Activated T-helper 1 cell treated with anti-CD3 and anti-CD28 coated beads, Interleukin-2, amount 50 U/mL, for 16 hours (primary cell): ENCODE measurements at regions not wholly inside any gene's neighbourhood (a gene's known extent, or its start where the extent isn't known, plus 50 kb on each side); places are given as distances from the start of the nearest gene placed in this dataset.

Experiments
- DNase-seq, 2 donors: peaks; one replicate each; pipeline ENCODE4 v3.0.0-alpha.2; 2020; ENCODE audit warnings: low read depth in 1 of 2, low spot score in 1 of 2

GRCh38 chr14:65222440-65222858, 120.1 kb upstream of the MAX start:
- DNase-seq, result peak in 1 of 2 donors; percentile 17

GRCh38 chr14:65223636-65224035, 121.3 kb upstream of the MAX start:
- DNase-seq, result no peak

- no peak for DNase-seq
These were observed 122.5 kb upstream of the MAX start for GRCh38 chr14:65224799-65225198.

GRCh38 chr14:65225299-65226159, 123.2 kb upstream of the MAX start:
- DNase-seq, result no peak

- DNase-seq, result no peak
These were observed 124.7 kb upstream of the MAX start for GRCh38 chr14:65226824-65227604.

GRCh38 chr14:65228436-65228835, 126.1 kb upstream of the MAX start:
- DNase-seq, result no peak

- DNase-seq, result no peak
These were observed 126.8 kb upstream of the MAX start for GRCh38 chr14:65228956-65229747.

GRCh38 chr14:65229748-65230728, 127.7 kb upstream of the MAX start:
- no peak for DNase-seq

- DNase-seq, result no peak
These were observed 129.1 kb upstream of the MAX start for GRCh38 chr14:65231286-65231980.

GRCh38 chr14:65234752-65235361, 132.5 kb upstream of the MAX start:
- DNase-seq, result no peak

GRCh38 chr14:65237023-65237814, 134.9 kb upstream of the MAX start:
- no peak for DNase-seq

- DNase-seq, result no peak
These were observed 135.6 kb upstream of the MAX start for GRCh38 chr14:65237941-65238340.

- DNase-seq, result no peak
These were observed 136.1 kb upstream of the MAX start for GRCh38 chr14:65238456-65238855.

- DNase-seq, result no peak
These were observed 137.0 kb upstream of the MAX start for GRCh38 chr14:65239143-65239937.

GRCh38 chr14:65239938-65240296, 137.6 kb upstream of the MAX start:
- no peak for DNase-seq

GRCh38 chr14:65241125-65241752, 138.9 kb upstream of the MAX start:
- DNase-seq, result no peak

- no peak for DNase-seq
These were observed 140.4 kb upstream of the MAX start for GRCh38 chr14:65242732-65243134.
